SHP77 treated with DMSO at 0.1 percent for 48 hours (cell line): ENCODE measurements at regions not wholly inside any gene's neighbourhood (a gene's known extent, or its start where the extent isn't known, plus 50 kb on each side); places are given as distances from the start of the nearest gene placed in this dataset.
A peak's percentile ranks its signal among the peaks of the same experiment; 100 is the strongest.

Source experiments
- DNase-seq: peaks from one replicate; lab custom pipeline; 2025; lab: John Stamatoyannopoulos, UW

GRCh38 chr17:77872199-77872598 is 86.3 kb upstream of the TNRC6C start:
- no peak for DNase-seq

GRCh38 chr17:77872714-77873499 is 85.6 kb upstream of the TNRC6C start:
- DNase-seq, result no peak

- DNase-seq, result no peak
Measured at GRCh38 chr17:77873500-77874302, 84.8 kb upstream of the TNRC6C start.

GRCh38 chr17:77874303-77875050 is 84.0 kb upstream of the TNRC6C start:
- DNase-seq, result no peak

GRCh38 chr17:77875051-77875780 is 83.3 kb upstream of the TNRC6C start:
- no peak for DNase-seq

GRCh38 chr17:77875881-77876509 is 82.5 kb upstream of the TNRC6C start:
- no peak for DNase-seq

- DNase-seq, result no peak
Measured at GRCh38 chr17:77877036-77877435, 81.5 kb upstream of the TNRC6C start.

GRCh38 chr17:77877646-77878355 is 80.7 kb upstream of the TNRC6C start:
- no peak for DNase-seq

GRCh38 chr17:77879226-77879895 is 79.1 kb upstream of the TNRC6C start:
- DNase-seq, result no peak

- DNase-seq, result no peak
Measured at GRCh38 chr17:77879896-77880280, 78.6 kb upstream of the TNRC6C start.

- DNase-seq, result no peak
Measured at GRCh38 chr17:77880711-77881450, 77.6 kb upstream of the TNRC6C start.

- peak; percentile 56 for DNase-seq
Measured at GRCh38 chr17:77881545-77881944, 77.0 kb upstream of the TNRC6C start.

GRCh38 chr17:77882040-77882439 is 76.5 kb upstream of the TNRC6C start:
- DNase-seq, result no peak

GRCh38 chr17:77882481-77883212 is 75.9 kb upstream of the TNRC6C start:
- peak; percentile 84 for DNase-seq

- DNase-seq, result no peak
Measured at GRCh38 chr17:77883213-77883650, 75.3 kb upstream of the TNRC6C start.

GRCh38 chr17:77884019-77884418 is 74.5 kb upstream of the TNRC6C start:
- peak; percentile 36 for DNase-seq

GRCh38 chr17:77884967-77885641 is 73.4 kb upstream of the TNRC6C start:
- DNase-seq, result peak; percentile 79
